ENCODE measurements at regions not wholly inside any gene's neighbourhood (a gene's known extent, or its start where the extent isn't known, plus 50 kb on each side); places are given as distances from the start of the nearest gene placed in this dataset.
"Not testable (repeated sequence)": the region's sequence is repeated elsewhere in the genome, so short reads cannot be mapped to it uniquely, and the experiment has no call there.

- not testable (repeated sequence) for DNase-seq
These were observed 1077.6 kb downstream of the DNAJB9 start for GRCh38 chr7:109647263-109647662.

- no peak for DNase-seq
These were observed 1089.6 kb downstream of the DNAJB9 start for GRCh38 chr7:109659261-109659660.

DNA sequence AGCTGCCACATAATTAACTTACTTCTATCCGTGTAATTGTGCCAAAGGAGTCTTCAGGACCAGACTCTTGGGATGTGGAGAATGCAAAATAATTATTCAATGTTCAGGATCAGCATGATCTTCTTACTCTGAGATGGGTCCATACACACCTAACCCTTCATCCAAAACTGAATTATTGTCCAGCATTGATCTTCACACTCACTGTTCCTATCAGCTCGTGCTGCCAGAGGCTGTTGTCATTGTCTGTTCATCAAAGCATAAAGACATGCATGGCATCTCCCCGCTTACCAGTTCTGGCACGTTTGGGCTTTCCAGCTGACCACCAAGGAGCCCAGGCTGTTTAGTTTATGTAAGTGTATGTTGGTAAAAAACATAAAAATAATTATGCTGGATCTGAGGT lies 1090.7 kb downstream of the DNAJB9 start:
- DNase-seq: no peak

- no peak for DNase-seq
These were observed 1094.1 kb downstream of the DNAJB9 start for GRCh38 chr7:109663806-109664205.

- not testable (repeated sequence) for DNase-seq
These were observed 1117.6 kb downstream of the DNAJB9 start for GRCh38 chr7:109687269-109687668.

GRCh38 chr7:109692613-109693012 lies 1122.9 kb downstream of the DNAJB9 start:
- DNase-seq: not testable (repeated sequence)

DNA sequence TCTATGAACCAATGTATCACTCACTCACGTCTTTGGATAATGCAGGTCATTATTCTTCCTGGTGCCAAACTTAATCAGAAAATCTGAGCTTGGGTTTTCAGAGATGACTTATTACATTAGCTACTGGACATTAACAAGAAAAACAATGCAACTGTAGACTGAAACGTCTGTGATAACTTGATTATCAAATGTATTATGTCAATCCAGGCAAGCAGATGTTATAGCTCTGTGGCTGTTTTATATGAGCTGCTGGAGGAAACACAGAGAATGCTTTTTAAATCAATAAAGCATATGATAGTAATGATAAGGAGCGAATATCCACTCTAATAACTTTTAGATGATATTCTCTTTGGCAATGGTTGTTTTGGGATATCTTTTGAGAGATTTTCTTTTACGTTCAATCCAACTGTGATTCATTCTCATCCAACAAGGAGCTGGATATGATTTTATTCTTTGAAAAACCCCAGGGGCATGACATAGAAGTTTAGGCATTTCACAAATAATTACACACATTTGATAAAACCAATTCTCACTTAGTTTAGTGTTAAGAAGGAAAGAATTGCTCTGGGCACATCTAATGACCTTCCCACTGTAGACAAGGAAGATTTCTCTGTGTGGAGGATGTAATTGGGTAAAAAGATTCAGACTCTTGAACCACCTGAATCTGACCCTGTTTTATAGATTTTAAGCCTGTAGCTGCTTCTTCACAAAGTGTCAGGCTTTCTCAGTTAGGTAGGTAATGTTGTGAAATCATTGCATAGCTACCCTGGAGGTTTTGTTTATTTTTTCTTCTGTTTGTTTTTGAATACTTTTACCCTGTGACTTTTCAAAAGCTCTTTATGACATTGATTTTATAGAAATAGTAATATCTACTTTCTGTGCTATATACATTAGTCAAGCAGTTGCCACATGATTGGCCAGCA lies 1124.7 kb downstream of the DNAJB9 start:
- no peak for DNase-seq

- no peak for DNase-seq
These were observed 1125.7 kb downstream of the DNAJB9 start for GRCh38 chr7:109695419-109695818.

DNA sequence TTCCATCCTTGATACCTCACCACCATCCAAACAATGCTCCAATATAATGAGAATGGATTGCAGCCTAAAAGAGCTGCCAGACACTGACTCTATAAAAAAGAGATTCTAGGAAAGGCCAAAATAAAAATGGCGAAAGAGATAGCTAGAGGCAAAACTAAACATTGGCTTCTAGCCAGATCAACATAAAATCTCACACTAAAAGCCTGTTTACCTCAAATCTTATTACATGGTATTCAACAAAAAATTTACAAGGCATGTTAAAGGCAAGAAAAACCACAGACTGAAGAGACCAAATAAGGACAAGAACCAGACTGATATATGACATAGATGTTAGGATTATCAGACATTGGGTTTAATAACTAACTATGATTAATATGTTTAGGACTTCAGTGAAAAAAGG lies 1127.0 kb downstream of the DNAJB9 start:
- no peak for DNase-seq

DNA sequence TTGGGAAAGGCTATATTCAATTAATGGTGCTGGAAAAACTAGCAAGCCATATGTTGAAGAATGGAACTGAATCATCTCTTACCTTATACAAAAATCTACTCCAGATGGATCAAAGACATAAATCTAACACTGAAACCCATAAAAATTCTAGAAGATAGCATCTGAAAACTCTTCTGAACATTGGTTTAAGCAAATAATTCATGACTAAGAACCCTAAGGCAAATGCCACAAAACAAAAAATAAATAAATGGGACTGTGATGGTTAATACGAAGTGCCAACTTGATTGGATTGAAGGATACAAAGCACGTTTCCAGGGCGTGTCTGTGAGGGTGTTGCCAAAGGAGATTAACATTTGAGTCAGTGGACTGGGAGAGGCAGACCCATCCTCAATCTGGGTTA lies 1130.0 kb downstream of the DNAJB9 start:
- no peak for DNase-seq

- DNase-seq: no peak
These were observed 1143.7 kb downstream of the DNAJB9 start for GRCh38 chr7:109713366-109713765.

DNA sequence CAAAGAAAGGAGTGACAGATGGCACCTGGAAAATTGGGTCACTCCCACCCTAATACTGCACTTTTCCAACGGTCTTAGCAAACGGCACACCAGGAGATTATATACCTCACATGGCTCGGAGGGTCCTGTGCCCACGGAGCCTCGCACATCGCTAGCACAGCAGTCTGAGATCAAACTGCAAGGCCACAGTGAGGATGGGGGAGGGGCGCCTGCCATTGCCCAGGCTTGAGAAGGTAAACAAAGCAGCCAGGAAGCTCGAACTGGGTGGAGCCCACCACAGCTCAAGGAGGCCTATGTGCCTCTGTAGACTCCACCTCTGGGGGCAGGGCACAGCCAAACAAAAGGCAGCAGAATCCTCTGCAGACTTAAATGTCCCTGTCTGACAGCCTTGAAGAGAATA lies 1149.7 kb downstream of the DNAJB9 start:
- not testable (repeated sequence) for DNase-seq

DNA sequence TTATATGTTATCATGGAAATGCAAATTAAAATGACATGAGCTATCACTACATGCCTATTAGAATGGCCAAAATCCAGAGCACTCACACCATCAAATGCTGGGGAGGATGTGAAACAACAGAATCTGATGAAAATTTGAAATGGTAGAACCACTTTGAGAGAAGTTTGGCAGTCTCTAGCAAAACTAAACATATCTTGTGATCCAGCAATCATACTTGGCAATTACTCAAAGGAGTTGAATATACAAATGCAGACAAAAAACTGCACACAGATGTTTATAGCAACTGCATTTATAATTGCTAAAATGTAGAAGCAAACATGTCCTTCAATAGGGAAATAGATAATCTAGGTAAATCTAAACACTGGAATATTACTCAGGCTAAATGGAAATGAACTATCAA lies 1164.9 kb downstream of the DNAJB9 start:
- no peak for DNase-seq

DNA sequence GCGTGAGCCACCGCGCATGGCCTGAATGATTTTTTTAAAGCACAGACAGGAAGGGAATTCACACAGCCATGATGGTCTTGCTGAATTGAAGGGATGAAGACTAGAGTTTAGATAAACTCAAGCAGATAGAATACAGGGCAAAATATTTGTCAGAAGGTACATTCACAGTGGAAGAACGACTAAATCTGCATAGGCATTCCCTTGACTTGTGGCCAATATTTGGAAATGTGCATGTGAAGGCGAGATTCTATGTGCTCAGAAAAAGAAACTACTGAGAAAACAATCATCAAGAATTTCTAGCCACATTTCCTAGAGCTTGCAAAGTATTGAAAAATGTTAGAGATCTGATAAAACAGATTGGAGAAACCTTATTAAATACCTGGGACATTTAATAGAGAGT lies 1166.2 kb downstream of the DNAJB9 start:
- no peak for DNase-seq

GRCh38 chr7:109745677-109746410 lies 1176.2 kb downstream of the DNAJB9 start:
- DNase-seq: no peak

DNA sequence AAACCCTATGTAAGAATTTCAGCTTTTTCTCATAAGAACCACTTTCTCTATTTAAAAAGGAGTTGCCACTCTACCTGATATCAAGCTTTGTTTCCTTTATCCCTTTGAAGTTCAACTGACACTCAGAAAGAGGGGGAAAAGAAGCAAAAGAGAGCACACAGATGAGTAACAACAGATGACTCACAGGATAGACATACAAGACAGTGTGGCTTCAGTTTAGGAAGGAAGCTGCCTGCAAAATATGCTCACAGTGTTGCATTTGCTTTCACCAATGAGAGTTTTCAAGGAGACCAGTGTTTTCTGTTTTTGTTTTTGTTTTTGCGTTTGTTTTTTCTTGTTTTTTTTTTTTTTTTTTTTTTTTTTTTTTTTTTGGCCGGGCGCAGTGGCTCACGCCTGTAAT lies 1181.6 kb downstream of the DNAJB9 start:
- DNase-seq: no peak

GRCh38 chr7:109752068-109752467 lies 1182.4 kb downstream of the DNAJB9 start:
- no peak for DNase-seq

GRCh38 chr7:109757713-109758112 lies 1188.0 kb downstream of the DNAJB9 start:
- no peak for DNase-seq

DNA sequence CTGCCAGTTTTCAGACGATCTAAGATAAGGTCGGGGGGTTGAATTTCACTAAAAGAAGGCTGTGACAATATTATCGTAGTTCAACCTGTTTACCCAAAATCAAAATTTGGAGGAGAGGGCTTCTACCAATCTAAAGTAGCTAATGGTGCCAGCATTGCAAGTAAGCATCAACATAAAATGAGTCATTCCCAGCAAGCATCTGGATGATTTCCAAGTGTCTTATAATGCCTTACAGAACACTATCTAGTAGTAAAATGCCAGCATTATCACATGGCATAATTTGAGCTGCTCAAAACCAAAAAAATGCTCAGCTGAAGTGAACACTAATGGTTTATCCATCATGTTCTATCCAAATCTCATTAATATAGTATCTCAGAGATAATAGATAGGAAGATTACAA lies 1193.9 kb downstream of the DNAJB9 start:
- no peak for DNase-seq

GRCh38 chr7:109772161-109772560 lies 1202.5 kb downstream of the DNAJB9 start:
- DNase-seq: no peak

DNA sequence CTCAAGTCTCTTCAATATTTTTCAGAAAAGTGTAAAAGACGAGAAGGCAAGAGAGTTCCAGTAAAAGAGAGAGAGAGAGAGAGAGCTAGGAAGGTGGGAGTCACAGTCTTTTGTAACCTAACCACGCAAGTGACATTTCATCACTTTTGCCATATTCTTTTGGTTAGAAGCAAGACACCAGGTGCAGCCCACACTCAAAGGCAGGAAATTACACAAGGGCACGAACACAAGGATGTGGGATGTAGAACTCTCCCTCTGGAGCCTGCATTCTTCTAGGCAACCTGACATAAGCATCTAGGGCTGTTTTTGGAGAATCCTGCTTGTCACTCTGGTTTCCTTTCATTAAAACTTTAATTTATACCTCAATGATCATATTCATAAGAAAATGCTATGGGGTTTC lies 1213.1 kb downstream of the DNAJB9 start:
- DNase-seq: no peak

GRCh38 chr7:109806548-109806947 lies 1236.9 kb downstream of the DNAJB9 start:
- DNase-seq: no peak

DNA sequence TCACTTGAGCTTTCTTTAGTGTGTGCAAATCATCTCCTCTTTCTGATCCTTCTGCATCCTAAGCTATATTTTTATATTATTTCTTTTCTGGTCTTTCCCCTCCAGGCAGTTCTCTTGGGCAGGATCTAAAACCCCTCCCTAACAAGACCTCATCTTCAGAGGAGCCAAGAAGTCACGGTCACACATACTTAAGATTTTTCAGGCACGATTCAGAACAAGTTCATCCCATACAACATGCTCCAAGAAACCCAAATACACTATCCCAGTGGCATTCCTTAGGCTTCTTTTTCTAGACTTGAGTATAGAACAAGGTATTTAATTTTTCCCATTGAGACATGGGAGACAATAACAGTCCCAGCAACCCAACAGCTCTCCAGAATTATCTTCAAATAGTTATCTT lies 1251.5 kb downstream of the DNAJB9 start:
- DNase-seq: no peak

- DNase-seq: no peak
These were observed 1256.1 kb upstream of the LRRN3 start for GRCh38 chr7:109834851-109835250.

All from activated CD4-positive, alpha-beta T cell treated with anti-CD3 and anti-CD28 coated beads, Interleukin-2, amount 50 U/mL, for 48 hours (primary cell).